HG03045 (cell line): ENCODE measurements at regions not wholly inside any gene's neighbourhood (a gene's known extent, or its start where the extent isn't known, plus 50 kb on each side); places are given as distances from the start of the nearest gene placed in this dataset.
"Not testable (repeated sequence)": the region's sequence is repeated elsewhere in the genome, so short reads cannot be mapped to it uniquely, and the experiment has no call there.

Experiments used
- ATAC-seq: cut with Tn5 transposase; IDR thresholded peaks from one replicate; pipeline ENCODE4 v1.9.1; 2021; ENCODE audit warnings: mild to moderate bottlenecking, moderate library complexity; ENCODE audit not compliant: unreplicated experiment

DNA sequence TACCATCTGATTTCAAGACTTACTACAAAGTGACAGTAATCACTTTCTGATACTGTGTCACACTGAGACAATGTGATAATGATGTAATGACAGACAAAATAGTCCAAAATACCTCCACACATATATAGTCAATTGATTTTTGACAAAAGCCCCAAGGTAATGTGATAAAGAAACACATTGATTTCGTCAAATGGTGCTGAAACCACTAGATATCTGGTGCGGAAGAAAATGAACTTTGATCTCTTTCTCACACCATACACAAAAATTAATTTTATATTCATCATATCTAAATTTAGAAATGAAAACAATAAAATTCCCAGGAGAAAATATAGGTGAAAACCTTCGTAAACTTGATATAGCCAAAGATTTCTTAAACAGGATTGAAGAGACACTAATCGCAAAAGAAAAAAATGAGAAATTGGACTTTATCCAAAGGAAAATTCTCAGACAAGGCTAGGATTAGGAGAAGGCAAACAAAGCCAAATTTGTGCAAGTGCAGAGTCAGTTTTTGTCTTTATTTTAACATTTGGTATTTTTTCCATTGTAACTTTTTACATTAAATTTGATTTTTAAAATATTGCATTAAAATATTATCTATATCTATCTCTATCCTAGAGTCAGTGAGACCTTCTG, 739.9 kb downstream of the DIAPH3 start:
- ATAC-seq: no peak

DNA sequence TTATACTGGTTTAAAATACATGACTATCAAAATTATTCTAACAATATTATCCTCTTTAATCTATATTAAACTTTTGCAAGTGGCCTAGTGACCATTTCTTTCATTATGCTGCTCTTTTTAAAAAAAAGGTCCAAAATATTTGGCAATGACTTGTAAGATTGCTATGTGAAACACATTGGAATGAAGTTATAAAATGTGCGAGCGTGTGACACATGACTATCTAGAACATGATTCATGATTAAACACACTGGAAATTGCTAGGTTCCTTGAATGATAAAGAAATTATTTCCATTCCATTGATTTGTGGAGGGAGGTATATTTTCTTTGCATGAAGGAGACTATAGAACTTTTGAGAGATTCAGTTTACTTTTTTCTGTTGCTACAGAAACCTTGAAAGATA, 739.1 kb downstream of the DIAPH3 start:
- ATAC-seq: no peak

DNA sequence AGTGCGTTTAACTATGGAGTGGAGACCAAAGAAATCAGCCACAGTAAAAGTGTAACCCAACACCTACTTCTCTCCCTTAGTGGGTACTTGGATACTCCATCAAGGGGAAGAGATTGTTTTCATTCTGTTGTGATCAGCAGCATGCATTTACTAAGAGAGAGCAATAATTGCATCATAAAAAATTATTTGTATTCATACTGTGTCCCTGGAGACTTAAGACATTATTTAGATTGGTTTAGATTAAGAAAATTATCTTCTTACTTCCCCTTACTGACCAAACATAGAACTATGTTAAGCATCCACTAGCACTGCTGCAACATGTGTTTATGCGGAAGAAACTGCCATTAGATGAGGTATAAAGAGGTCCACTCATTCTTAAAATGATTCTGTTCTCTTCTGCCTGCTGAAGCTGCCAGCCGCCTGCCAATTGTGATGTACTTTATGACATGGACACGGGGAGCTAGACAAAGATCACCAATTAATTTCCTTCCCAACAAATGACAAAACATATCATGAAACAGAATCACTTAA, 738.5 kb downstream of the DIAPH3 start:
- ATAC-seq: no peak

DNA sequence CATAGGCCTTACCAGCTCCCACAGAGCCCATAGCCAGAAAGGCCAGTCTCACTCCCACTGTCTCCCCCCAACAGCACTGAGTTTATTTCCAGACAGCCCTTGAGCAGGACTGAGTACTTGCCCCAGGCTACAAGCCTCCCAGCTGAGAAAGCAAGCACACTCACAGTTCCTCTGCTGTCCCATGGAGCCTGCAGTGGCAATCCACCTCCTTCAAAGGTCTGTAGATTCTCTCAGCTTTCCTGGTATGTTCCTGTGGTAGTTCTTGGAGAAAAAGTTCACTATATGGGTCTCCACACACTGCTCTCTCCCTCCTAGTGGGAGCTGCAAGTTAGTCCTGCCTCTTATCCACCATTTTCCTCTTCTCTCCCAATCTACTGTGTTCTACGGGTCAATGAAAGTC, 728.7 kb downstream of the DIAPH3 start:
- ATAC-seq: no peak

DNA sequence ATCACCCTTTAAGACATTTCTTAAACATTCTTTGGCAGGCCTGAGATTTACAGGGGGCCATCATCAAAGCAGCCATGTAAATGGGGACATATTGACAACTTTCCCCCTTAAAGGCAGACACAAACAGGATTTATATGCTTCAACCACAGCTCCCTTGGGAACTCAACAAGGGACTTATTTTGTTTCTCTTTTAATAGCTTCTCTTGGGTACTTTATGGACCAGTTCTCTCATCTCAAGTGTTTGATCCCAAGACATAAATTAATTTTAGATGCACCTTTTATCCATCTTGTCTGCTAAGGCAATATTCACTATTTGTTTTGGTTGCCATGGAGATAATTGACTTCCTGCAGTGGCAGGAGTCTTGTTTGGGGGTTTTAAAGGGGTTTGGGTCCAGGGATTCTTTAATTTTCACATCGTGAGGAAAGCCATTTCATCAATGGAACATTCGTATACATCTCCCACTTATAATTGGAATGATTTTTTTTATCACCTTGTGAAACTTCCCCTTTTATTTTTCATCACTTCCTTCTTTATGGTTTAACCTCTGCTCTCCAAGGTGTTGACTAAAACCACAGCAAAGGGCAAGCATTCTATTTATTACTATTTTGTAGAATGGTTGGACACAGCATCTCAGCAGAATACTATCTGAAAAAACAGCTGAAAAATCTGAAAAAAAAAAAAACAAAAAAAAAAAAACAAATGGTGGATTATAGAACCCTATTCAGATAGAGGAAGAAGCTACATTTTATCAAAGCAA, 726.0 kb downstream of the DIAPH3 start:
- ATAC-seq: no peak

DNA sequence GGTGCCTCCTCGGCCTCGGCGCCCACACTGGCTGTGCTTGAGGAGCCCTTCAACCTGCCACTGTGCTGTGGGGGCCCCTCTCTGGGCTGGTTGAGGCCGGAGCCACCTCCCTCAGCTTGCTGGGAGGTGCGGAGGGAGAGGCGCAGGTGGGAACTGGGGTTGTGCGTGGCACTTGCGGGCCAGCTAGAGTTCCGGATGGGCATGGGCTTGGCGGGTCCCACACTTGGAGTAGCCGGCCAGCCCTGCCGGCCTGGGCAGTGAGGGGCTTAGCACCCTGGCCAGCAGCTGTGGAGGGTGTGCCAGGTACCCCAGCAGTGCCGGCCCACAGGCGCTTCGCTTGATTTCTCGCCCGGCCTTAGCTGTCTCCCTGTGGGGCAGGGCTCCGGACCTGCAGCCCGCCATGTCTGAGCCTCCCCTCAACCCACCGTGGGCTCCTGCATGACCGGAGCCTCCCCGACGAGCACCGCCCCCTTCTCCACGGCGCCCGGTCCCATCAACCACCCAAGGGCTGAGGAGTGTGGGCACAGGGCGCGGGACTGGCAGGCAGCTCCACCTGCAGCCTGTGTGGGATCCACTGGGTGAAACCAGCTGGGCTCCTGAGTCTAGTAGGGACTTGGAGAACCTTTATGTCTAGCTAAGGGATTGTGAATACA, 723.8 kb downstream of the DIAPH3 start:
- ATAC-seq: no peak

DNA sequence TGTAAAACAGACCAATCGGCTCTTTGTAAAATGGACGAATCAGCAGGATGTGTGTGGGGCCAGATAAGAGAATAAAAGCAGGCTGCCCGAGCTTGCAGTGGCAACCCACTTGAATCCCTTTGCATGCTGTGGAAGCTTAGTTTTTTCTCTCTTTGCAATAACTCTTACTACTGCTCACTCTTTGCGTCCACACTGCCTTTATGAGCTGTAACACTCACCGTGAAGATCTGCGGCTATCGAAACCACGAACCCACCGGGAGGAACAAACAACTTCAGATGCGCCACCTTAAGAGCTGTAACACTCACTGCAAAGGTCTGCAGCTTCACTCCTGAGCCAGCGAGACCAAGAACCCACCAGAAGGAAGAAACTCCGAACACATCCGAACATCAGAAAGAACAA, 722.7 kb downstream of the DIAPH3 start:
- not testable (repeated sequence) for ATAC-seq

DNA sequence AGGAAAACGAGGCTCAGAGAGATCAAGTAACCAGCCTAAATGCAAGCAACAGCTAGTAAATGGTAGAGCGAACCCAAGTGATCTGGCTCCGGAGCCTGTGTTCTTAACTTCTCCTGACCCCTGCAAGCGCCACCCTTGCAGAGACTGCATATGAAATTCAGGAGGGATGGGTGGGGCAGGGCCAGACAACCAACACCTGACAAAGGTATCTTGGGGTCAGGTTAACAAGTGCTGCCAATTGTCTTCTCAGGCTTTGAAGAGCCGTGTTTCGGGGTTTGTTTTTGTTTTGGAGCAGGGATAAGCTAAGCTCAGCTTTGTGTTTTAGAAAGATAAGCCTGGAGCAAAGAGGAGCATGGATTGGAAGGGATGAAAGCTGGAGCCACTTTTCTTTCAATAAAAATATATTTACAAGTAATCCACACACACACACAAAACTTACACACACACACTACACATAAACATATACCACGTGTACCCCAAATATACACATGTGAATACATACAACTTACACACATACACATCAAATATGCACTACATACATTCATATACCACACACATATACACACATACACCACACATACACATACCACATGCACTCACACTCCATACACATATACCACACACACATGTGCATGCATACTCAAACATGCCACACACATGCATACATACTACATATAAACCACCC, 722.0 kb downstream of the DIAPH3 start:
- ATAC-seq: no peak

DNA sequence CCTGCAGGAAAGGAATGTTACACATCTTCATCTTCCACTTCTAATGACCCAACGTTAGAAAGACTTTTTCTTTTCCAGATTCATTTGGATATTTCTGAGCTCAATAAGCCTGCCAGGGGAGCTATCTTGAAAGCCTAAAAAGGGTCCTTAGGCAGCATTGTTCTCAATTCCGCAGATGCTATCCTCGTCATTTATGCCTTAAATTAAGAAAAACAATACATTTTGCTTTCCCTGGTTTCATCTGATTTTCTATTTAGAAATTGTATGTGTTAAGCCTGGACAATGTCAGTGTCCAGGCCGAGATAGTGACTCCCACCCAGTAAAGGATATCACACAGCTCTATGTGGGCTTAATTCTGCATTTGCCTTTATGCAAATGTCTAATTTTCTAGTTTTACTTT, 721.3 kb downstream of the DIAPH3 start:
- no peak for ATAC-seq

DNA sequence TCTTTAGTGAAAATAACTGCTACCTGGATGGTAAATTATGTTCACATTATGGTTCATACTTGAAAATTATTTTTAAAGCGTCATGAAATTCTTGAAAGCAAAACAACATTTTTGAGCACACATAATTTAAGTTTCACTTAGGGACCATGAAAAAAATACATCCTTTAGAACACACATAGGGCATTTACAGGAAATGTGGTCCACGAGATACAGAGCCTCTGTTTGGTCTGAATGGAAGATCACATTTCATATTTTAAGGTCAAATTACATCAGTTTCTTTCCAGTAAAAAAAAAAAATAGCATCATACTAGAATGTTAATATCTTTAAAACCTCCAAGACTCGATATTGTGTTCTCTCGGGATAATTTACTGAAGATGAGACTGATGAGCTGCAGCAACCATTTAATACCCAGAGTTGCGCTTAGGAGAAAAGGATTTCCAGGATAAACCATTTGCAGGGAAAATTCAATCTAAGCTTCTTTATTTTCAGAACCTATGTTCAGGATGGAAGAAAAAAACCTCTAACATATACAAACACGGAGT, 720.7 kb downstream of the DIAPH3 start:
- ATAC-seq: no peak

DNA sequence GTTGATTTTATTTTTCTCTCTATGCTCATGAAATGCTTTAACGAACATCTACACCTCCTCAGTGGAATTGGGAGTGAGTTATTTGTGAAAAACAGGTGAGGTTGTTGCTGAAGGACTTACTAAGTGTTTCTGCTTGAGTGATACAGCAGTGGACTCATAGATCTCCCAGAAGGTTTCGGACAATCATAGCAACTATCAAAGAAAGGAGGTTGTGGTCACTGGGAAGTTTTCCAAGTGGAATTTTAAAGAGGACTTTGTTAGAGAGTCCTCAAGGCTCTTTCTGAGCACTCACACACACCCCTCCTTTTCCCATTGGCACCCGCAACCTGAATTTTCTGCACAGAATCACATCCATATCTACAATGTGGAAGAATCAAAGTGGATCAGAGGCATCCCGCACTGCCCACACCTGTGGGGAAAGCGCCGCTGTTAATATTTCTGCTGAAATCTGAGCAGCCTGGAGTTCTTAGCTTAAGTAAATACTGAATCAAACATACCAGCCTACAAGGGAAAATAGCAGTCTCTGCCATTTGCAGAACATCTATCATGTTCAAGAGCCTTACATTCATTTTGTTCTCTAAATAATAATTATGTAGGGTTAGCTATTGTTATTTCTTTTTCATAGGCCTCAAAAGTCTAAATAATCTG, 719.4 kb downstream of the DIAPH3 start:
- no peak for ATAC-seq

DNA sequence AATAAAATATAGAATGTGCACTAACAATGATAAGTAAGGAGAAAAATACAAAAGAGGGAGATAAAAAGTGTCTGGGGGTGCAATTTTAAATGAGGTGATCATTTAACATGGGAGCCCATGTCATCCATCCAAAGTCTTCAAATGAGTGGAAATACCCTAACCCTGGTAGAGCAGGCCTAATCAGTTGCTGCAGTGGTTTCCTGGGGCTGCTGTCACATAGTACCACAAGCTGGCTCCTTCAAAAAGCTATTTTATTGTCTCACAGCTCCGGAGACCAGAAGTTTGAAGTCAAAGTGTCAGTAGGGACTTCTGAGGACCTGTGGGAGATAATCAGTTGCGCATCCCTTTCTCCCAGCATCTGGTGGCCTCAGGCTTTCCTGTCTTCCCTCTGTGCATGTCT, 717.9 kb downstream of the DIAPH3 start:
- no peak for ATAC-seq

DNA sequence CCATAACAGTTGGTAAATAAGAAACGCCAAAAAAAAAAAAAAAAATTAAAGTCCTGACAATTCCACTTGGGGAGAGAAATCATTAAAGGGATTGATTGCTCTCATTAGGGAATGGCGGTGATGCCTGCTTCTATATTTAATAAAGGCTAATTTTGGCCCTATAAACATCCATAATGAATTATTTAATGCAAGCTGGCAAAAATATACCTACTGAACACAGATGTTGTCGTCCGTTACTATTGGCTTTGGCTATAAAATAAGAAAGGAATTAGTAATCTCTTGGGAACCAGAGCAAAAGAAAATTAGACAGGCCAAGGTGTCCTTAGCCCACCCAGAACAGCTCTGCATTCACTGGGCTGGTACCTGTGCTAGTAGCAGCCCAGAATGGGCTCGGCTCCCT, 717.3 kb downstream of the DIAPH3 start:
- no peak for ATAC-seq

DNA sequence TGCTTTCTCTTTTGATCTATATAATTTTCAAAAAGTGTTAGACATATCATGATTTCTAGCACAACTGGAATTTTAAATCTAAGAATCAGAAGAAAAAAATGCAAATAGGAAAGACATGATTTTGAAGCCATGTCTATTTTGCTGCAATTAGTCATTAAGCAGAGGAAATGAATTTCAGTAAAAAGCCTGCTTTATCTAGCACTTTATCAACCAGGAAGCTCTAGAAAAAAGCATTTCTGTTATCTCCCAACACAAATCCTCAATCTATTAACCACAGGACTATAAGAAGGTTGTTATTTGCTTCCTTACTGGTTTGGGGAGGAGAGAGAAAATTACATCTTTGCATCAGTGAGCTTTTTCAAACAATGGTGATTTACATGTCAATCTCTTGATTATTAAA, 716.7 kb downstream of the DIAPH3 start:
- no peak for ATAC-seq

DNA sequence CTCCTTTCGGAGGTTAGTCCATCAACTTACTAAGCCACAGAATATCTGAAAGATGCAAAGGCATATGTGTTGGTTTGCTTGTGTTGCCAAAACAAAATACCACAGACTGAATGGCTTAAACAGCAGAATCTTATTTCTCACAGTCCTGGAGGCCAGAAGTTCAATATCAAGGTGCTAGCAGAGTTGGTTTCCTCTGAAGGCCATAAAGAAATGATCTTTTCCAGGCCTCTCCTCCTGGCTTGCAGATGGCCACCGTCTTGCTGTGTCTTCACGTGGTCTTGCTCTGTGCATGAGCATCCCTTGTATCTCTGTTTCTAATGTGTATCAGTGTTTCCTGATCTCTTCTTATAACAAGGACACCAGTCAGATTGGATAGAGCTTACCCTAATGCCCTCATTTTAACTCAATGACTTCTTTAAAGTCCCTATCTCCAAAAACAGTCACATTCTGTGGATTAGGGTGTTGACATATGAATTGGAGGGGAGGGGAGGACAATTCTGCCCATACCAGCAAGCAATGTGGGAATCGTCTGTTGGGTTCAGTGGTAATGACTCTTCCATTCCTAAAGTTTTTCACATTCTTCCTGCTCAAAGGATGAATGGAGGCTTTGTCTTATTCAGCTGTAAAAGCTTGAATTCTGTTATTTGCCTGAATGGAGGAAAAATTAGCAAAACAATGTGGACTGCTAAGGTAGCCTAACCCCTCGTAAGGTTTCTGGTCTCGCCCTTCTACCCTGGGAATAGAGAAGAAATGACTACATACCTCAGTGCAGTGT, 715.7 kb downstream of the DIAPH3 start:
- no peak for ATAC-seq

DNA sequence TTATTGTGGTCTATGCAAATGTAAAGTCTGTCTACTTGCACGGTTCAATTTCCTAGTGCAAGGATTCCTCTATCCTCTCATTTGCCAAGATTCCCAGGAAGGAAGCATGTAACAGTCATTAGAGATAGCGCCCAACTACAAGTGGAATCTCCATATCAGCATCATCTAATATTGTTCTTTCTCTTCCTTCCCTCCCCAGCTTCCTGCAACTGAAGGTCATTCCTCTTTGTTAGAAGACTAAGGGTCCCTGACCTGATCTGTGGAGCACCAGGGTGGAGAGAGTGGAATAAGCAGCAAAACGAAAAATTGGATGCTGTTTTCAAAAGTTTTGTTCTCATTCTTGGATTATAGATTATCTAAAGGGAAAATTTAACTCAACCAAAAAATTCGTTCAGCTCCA, 714.0 kb downstream of the DIAPH3 start:
- ATAC-seq: no peak

DNA sequence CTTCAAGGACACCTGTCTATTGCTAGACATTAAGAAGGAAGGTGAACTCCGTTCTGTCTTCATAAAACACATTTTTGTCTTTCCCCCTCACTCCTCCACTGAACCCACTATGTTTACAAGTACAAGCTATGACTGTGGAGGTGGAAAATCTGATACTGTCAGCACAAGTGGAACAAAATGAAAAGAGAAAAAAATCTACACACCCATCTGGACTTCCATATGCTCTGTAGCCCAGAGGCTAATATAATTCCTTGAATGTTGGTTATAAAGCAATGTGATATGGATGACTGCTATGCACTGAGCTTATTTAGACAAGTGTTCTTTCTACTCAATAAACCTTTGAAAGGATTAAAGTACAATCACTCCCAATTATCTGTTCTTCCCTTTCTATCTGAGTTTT, 713.5 kb downstream of the DIAPH3 start:
- ATAC-seq: no peak

DNA sequence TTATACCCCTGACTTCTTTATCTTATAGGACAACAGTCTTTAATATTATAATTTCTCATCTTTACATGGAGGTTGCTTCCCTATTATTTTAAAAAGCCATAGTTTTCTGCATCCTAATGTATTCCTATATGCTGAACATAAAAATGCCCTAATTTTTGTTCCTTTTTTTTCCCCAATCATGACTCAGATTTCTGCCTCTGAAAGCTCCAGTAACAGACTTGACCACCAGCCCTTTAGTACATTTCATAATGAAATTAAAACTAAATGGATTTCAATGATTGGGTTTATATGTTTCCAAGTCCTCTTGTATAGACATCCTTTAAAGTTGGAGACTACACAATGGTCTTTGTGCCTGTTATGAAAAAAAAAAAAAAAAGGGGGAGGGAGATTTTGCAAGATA, 712.5 kb downstream of the DIAPH3 start:
- no peak for ATAC-seq

DNA sequence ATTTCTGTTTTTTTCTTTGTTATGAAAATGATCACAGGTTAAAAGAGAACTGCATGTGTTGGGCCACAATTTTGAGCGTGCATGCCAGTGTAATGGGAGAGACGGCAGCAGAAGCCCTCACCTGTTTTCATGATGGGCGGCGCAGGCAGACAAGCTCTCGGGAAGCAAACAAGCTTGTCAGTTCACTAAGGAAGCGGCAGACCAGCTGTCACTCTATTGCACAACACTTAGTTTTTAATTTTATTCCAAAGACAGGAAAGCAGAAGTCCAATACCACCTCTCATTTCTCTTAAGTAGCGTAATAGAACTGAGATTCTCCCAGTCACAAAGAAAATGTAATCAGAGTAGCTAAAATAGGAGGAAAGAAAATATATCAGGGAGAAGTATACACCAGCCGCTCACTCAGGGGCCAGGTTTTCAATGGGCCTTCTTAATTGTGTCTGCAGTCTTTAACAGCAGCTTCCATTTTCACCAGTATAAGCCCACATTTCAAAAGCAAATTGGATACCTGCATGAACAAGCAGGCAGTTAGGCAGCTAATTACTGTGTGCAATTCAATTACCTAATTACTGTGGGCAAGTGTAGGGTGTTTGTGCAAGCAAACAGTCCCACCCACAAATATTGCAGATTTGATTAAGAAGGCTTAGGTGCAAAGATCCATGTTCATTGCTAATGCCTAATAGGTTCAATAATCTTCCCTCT, 711.4 kb downstream of the DIAPH3 start:
- no peak for ATAC-seq
